Endometrium (tissue), 2 donors: ENCODE measurements at regions not wholly inside any gene's neighbourhood (a gene's known extent, or its start where the extent isn't known, plus 50 kb on each side); places are given as distances from the start of the nearest gene placed in this dataset.
"Not testable (repeated sequence)": the region's sequence is repeated elsewhere in the genome, so short reads cannot be mapped to it uniquely, and the experiment has no call there.

Source experiments
- FAIRE-seq: peaks from 2 replicates; lab custom pipeline; 2012; peaks lifted over from hg19 to GRCh38; lab: Jason Lieb, UNC
- donor health status: control.
- donor health status: control.

DNA sequence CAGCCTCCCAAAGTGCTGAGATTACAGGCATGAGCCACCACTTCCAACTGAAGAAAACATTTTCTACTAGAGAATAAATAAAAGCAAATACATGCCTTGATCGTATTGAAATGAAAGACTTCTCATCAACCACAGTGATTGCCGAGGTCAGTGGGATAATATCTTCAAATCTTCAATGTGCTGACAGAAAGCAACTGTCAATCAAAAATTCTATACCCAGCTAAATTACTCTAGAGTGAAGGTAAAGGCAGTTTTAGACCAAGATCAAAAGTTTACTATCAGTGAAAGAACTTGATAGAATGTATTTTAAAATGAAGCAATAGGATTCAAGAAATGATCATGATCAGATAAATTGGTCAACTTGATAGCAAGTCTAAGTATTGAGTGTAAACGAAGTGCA lies 130.6 kb downstream of the BRD1 start:
- FAIRE-seq: no peak

DNA sequence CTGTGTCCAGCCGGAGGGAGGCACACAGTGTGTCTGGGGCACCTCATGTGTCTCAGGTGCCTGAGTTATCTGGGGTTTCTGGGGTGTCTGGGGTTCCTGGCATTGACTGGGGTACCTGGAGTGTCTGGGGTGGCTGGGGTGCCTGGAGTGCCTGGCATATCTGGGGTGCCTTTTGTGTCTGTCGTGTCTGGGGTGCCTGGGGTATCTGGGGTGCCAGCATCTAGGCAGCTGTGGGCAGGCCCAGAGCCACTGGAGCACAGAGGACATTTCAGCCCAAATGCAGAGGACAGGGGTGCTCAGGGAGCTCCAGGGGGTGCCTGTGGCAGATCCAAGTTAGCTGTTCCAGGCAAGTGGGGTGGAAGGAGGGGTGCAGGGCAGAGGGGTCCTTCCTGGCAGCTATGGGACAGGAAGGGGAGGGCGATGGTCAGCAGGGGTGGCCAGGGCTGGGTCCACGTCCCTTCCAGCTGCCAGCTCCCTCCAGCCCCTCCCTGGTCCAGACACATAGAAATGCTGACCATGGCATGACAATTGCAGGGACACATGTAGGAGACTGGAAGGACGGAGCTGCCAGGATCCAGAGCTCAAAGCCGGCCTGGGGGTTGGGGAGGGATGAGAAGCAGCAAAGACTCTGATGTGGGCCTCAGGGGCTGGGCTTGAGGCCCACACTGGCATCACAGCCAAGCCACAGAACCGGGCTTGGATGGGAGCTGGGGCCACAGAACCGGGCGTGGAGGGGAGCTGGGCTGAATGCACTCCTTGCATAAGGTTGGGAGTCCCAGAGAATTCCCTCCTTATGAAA lies 133.0 kb downstream of the BRD1 start:
- no peak for FAIRE-seq

GRCh38 chr22:49693848-49694247 lies 133.8 kb downstream of the BRD1 start:
- no peak for FAIRE-seq

DNA sequence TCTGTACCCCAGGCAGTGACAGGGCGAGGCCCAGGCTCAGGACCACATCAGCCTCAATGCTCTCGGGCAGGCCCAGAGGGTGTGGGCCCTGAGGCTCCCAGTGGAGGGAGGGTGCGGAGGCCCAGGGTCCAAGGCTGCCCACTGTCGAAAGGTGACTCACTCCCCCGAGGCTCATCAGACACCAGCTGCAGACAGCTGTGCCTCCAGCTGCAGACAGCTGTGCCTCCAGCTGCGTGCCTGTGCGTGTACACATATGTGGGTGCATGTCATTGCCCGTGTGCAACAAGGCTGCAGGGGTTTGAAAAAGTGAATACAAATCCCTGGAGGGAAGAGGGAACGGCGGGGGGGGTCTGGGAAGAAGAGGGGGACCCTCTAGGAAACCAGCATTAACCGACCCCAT lies 134.3 kb downstream of the BRD1 start:
- no peak for FAIRE-seq

DNA sequence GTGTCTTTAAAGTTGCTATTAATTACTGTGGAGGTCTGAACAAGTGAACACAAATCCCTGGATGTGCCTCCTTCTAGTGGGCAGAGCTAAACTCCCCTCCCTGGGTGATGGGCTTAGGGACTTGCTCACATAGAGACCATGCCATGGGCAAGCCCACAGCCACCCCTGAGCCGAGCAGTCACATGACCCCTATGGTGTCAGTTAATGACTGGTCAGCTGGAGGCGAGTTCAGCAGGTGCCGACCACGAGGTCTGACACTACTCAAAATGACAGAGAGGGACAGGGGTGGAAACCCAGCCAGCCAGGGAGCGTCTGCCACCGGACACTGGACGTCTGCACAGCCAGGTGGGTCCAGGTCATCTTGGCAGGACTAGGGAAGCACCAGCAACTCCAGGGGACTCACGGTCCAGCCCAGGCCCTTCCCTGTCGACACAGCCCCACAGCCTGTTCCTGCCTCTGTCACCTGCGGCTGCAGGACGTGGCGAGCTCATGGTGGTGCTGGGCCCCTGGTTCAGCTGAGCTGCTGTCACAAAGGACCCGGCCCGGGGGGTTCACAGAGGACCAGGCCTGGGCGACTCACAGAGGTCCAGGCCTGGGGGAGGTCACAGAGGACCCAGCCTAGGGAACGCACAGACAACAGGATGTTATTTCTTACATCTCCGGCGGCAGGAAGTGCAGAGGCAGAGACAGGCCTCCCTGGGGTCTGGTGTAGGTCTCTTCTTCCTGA lies 135.0 kb downstream of the BRD1 start:
- FAIRE-seq: no peak

GRCh38 chr22:49691256-49691655 lies 136.4 kb downstream of the BRD1 start:
- no peak for FAIRE-seq

- no peak for FAIRE-seq
These were observed 137.2 kb downstream of the BRD1 start for GRCh38 chr22:49690454-49690853.

DNA sequence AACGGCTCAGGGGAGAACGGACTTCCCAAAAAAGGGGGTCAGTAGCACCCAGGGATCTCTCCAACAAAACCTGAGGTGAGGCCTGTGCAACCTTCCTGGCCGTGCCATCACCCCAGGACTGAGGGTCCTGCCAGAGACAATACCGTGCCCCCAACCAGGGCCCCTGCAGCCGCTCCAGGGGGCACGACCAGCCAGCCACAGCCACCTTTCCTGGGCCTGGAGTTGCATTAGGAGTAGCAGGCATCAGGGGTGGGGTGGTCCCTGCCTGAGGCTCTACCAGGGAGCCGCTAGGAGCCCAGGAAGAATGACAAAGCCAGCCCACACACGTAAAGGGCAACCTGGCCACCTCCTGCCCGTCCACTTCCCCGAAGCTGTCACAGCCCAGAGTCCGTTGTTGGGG lies 137.8 kb downstream of the BRD1 start:
- FAIRE-seq: no peak

- FAIRE-seq: no peak
These were observed 138.4 kb downstream of the BRD1 start for GRCh38 chr22:49689255-49689770.

GRCh38 chr22:49688516-49689254 lies 139.0 kb downstream of the BRD1 start:
- no peak for FAIRE-seq

- FAIRE-seq: no peak
These were observed 139.7 kb downstream of the BRD1 start for GRCh38 chr22:49687786-49688515.

GRCh38 chr22:49687333-49687732 lies 140.3 kb downstream of the BRD1 start:
- FAIRE-seq: no peak

GRCh38 chr22:49686495-49687219 lies 141.0 kb downstream of the BRD1 start:
- no peak for FAIRE-seq

GRCh38 chr22:49685686-49686085 lies 142.0 kb downstream of the BRD1 start:
- FAIRE-seq: no peak

- no peak for FAIRE-seq
These were observed 142.6 kb downstream of the BRD1 start for GRCh38 chr22:49685116-49685515.

GRCh38 chr22:49683032-49683431 lies 144.6 kb downstream of the BRD1 start:
- FAIRE-seq: no peak

DNA sequence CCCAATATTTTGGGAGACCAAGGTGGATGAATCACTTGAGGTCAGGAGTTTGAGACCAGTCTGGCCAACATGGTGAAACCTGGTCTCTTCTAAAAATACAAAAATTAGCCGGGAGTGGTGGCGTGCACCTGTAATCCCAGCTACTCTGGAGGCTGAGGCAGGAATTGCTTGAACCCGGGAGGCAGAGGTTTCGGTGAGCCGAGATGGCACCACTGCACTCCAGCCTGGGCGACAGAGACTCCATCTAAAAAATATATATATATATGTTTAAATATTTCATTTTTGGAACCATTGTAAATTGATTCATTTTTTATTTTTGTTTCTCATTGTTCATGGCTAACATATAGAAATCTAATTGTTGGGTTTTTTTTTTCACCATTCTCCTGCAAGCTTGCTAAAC lies 146.9 kb downstream of the BRD1 start:
- FAIRE-seq: not testable (repeated sequence)

DNA sequence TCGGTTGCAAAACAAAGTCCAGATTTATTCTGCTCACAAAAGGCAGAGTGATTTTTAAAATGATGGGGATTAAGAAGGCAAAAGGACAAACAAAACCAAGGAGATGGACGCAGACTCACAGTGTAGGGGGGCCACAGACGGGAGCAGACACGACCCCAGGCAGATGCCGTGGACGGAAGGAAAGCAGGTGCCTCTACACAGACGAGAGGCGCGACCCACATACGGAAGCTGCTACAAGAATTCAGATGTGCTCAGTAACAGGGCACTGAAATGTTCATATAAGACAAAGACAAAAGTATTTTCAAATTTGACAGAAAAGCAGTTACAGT lies 148.9 kb downstream of the BRD1 start:
- FAIRE-seq: no peak

GRCh38 chr22:49678137-49678841 lies 149.4 kb downstream of the BRD1 start:
- FAIRE-seq: no peak

GRCh38 chr22:49677495-49677889 lies 150.2 kb downstream of the BRD1 start:
- FAIRE-seq: no peak
